ENCODE measurements at regions not wholly inside any gene's neighbourhood (a gene's known extent, or its start where the extent isn't known, plus 50 kb on each side); places are given as distances from the start of the nearest gene placed in this dataset.

- BruUV-seq (replicated peaks): no TSS peak
Measured at GRCh38 chr11:97995874-97996273, 1024.9 kb upstream of the CNTN5 start.

GRCh38 chr11:97996762-97997161 is 1024.0 kb upstream of the CNTN5 start:
- intact Hi-C loops (cut with micrococcal nuclease): no loop called here
- Histone ChIP-seq H4K20me1 (replicated peaks; ENCODE audit: control insufficient read depth, extremely low read depth, insufficient read depth, low read length) (no peaks in the 10 kb centered on the region), H3K9me3 (replicated peaks; ENCODE audit: control insufficient read depth, insufficient read depth, low read length) (no peaks in the 10 kb centered on the region), H3K79me2 (ENCODE audit: control insufficient read depth, insufficient read depth, low read length) (no peaks in the 10 kb centered on the region), H3K9me1 (replicated peaks; ENCODE audit: control insufficient read depth, extremely low read depth, insufficient read depth, low read length) (no peaks in the 10 kb centered on the region), H3K27ac (ENCODE audit: insufficient read depth, low read depth, low read length) (no peak overlapping the region), H3K27me3 (ENCODE audit: control insufficient read depth in 2 of 2, insufficient read depth in 2 of 2, low read length in 2 of 2) (no peaks in the 10 kb centered on the region), H3K4me3 (replicated peaks in 1 of 3; ENCODE audit: insufficient read depth in 1 of 3, low read depth in 1 of 3, low read length in 3 of 3) (no peak overlapping the region), H3K4me1 (ENCODE audit: control insufficient read depth, extremely low read depth, insufficient read depth, low read length) (no peaks in the 10 kb centered on the region), H2AFZ (ENCODE audit: low read depth, low read length) (no peak overlapping the region), H3K4me2 (ENCODE audit: insufficient read depth, low read length) (no peak overlapping the region), H3K36me3 (ENCODE audit: control insufficient read depth in 2 of 2, extremely low read depth in 1 of 2, insufficient read depth in 2 of 2, low read length in 2 of 2) (no peaks in the 10 kb centered on the region), H3K9ac (replicated peaks; ENCODE audit: extremely low read depth, insufficient read depth, low read length) (no peak overlapping the region)
- DNase-seq (ENCODE audit: low read depth, low spot score) (no peak), FAIRE-seq (no peak)
- dilution Hi-C loops (cut with MboI; ENCODE audit: extremely low pct_ligation_motif_present, low sequenced_read_pairs): no loop called here
- no peak for TF ChIP-seq JUN (IDR thresholded peaks at IDR 0.05; ENCODE audit: borderline replicate concordance, insufficient read depth, insufficient read length, low read depth)
- no peak for TF ChIP-seq EZH2 (IDR thresholded peaks at IDR 0.05; ENCODE audit: borderline replicate concordance, low read depth, low read length, severe bottlenecking)
- no peak for TF ChIP-seq MAX (IDR thresholded peaks at IDR 0.05; ENCODE audit: insufficient read depth, insufficient read length)
- no peak for TF ChIP-seq POLR2A (IDR thresholded peaks at IDR 0.05; ENCODE audit: low read depth, low read length)
- TF ChIP-seq GATA2 (IDR thresholded peaks at IDR 0.05; ENCODE audit: insufficient read depth, insufficient read length, low read depth, low read length): no peak
- no peak for TF ChIP-seq MYC (IDR thresholded peaks at IDR 0.05; ENCODE audit: low read depth, low read length)
- TF ChIP-seq POLR2AphosphoS5 (IDR thresholded peaks at IDR 0.05; ENCODE audit: insufficient read depth, low read depth, low read length): no peak
- no peak for TF ChIP-seq FOS (IDR thresholded peaks at IDR 0.05; ENCODE audit: borderline replicate concordance, insufficient read depth, low read length)
- no peak for TF ChIP-seq CTCF (IDR thresholded peaks at IDR 0.05; ENCODE audit: extremely low read depth in 1 of 2, insufficient read depth in 1 of 2, low read depth in 1 of 2, low read length in 2 of 2)
- BruUV-seq (replicated peaks): no TSS peak
- POLR2A ChIA-PET: no interaction called here
- CTCF ChIA-PET: no interaction called here

More at GRCh38 chr11:97995874-97996273, 1024.9 kb upstream of the CNTN5 start:
- CTCF ChIA-PET: no interaction called here
- Histone ChIP-seq H3K4me3 (replicated peaks in 1 of 3; ENCODE audit: insufficient read depth in 1 of 3, low read depth in 1 of 3, low read length in 3 of 3) (no peak overlapping the region), H3K9ac (replicated peaks; ENCODE audit: extremely low read depth, insufficient read depth, low read length) (no peak overlapping the region), H3K9me1 (replicated peaks; ENCODE audit: control insufficient read depth, extremely low read depth, insufficient read depth, low read length) (no peaks in the 10 kb centered on the region), H3K4me1 (ENCODE audit: control insufficient read depth, extremely low read depth, insufficient read depth, low read length) (no peaks in the 10 kb centered on the region), H2AFZ (ENCODE audit: low read depth, low read length) (no peak overlapping the region), H3K36me3 (ENCODE audit: control insufficient read depth in 2 of 2, extremely low read depth in 1 of 2, insufficient read depth in 2 of 2, low read length in 2 of 2) (no peaks in the 10 kb centered on the region), H3K27me3 (ENCODE audit: control insufficient read depth in 2 of 2, insufficient read depth in 2 of 2, low read length in 2 of 2) (no peaks in the 10 kb centered on the region), H3K4me2 (ENCODE audit: insufficient read depth, low read length) (no peak overlapping the region), H3K27ac (ENCODE audit: insufficient read depth, low read depth, low read length) (no peak overlapping the region), H3K79me2 (ENCODE audit: control insufficient read depth, insufficient read depth, low read length) (no peaks in the 10 kb centered on the region), H3K9me3 (replicated peaks; ENCODE audit: control insufficient read depth, insufficient read depth, low read length) (no peaks in the 10 kb centered on the region), H4K20me1 (replicated peaks; ENCODE audit: control insufficient read depth, extremely low read depth, insufficient read depth, low read length) (no peaks in the 10 kb centered on the region)
- POLR2A ChIA-PET: no interaction called here
- intact Hi-C loops (cut with micrococcal nuclease) (no loop called here), dilution Hi-C loops (cut with MboI; ENCODE audit: extremely low pct_ligation_motif_present, low sequenced_read_pairs) (no loop called here)
- DNase-seq (ENCODE audit: low read depth, low spot score) (no peak), FAIRE-seq (no peak)
- TF ChIP-seq POLR2A (IDR thresholded peaks at IDR 0.05; ENCODE audit: low read depth, low read length) (no peak), CTCF (IDR thresholded peaks at IDR 0.05; ENCODE audit: extremely low read depth in 1 of 2, insufficient read depth in 1 of 2, low read depth in 1 of 2, low read length in 2 of 2) (no peak), GATA2 (IDR thresholded peaks at IDR 0.05; ENCODE audit: insufficient read depth, insufficient read length, low read depth, low read length) (no peak), MYC (IDR thresholded peaks at IDR 0.05; ENCODE audit: low read depth, low read length) (no peak), FOS (IDR thresholded peaks at IDR 0.05; ENCODE audit: borderline replicate concordance, insufficient read depth, low read length) (no peak)

Data from endothelial cell of umbilical vein (primary cell).